Keratinocyte (primary cell): ENCODE measurements at regions not wholly inside any gene's neighbourhood (a gene's known extent, or its start where the extent isn't known, plus 50 kb on each side); places are given as distances from the start of the nearest gene placed in this dataset.

ENCODE experiments used
- DNase-seq: peaks from one replicate; pipeline ENCODE4 v3.0.0-alpha.2; 2011; ENCODE audit warnings: low read depth, missing footprints, low spot score
- FAIRE-seq: peaks from 2 replicates; lab custom pipeline; 2011; peaks lifted over from hg19 to GRCh38; lab: Jason Lieb, UNC
- H2AFZ ChIP-seq: 2 replicates; pipeline ENCODE4 v1.6.0; 2012; ENCODE audit warnings: low read length, control low read depth, inconsistent platforms; ENCODE audit not compliant: control insufficient read depth
- H3K27ac ChIP-seq: 2 replicates; pipeline ENCODE4 v1.5.1; 2011; ENCODE audit warnings: low read length; ENCODE audit not compliant: control insufficient read depth, insufficient read depth
- H3K27me3 ChIP-seq: 3 replicates; pipeline ENCODE4 v1.6.0; 2011; ENCODE audit warnings: low read length; ENCODE audit not compliant: control insufficient read depth, insufficient read depth; ENCODE audit errors: extremely low read depth
- H3K36me3 ChIP-seq, 2 experiments: 2 replicates in 1 of 2; 3 replicates in 1 of 2; pipeline ENCODE4 v1.5.1; 2011; ENCODE audit warnings: low read length in 2 of 2, mild to moderate bottlenecking in 1 of 2; ENCODE audit not compliant: control insufficient read depth in 2 of 2, insufficient read depth in 2 of 2; ENCODE audit errors: extremely low read depth in 1 of 2
- H3K4me1 ChIP-seq: 3 replicates; pipeline ENCODE4 v1.5.1; 2011; ENCODE audit warnings: low read length; ENCODE audit not compliant: control insufficient read depth, insufficient read depth; ENCODE audit errors: extremely low read depth
- H3K4me2 ChIP-seq: 3 replicates; pipeline ENCODE4 v1.6.0; 2011; ENCODE audit warnings: low read depth, low read length; ENCODE audit not compliant: control insufficient read depth, insufficient read depth; ENCODE audit errors: extremely low read depth
- H3K4me3 ChIP-seq, 3 experiments: fragments of 200-600 bp in 1 of 3; sonication (generic) in 1 of 3; 2 replicates in 2 of 3; 3 replicates in 1 of 3; pipeline ENCODE4 v1.5.1; 2011 to 2016; ENCODE audit warnings: low read length in 3 of 3, mild to moderate bottlenecking in 3 of 3, control low read depth in 2 of 3, inconsistent platforms in 1 of 3, low read depth in 1 of 3, mixed read lengths in 1 of 3, mixed run types in 1 of 3, moderate library complexity in 1 of 3; ENCODE audit not compliant: control insufficient read depth in 2 of 3, insufficient read depth in 2 of 3; ENCODE audit errors: extremely low read depth in 1 of 3
- H3K79me2 ChIP-seq: 2 replicates; pipeline ENCODE4 v1.6.0; 2012; ENCODE audit warnings: low read length; ENCODE audit not compliant: control insufficient read depth, insufficient read depth
- H3K9ac ChIP-seq: 3 replicates; pipeline ENCODE4 v1.6.0; 2011; ENCODE audit warnings: low read length; ENCODE audit not compliant: control insufficient read depth, insufficient read depth; ENCODE audit errors: extremely low read depth
- H3K9me1 ChIP-seq: 3 replicates; pipeline ENCODE4 v1.6.0; 2011; ENCODE audit warnings: low read length; ENCODE audit not compliant: control insufficient read depth, insufficient read depth; ENCODE audit errors: extremely low read depth
- H3K9me3 ChIP-seq: 2 replicates; pipeline ENCODE4 v1.5.1; 2012; ENCODE audit warnings: low read depth, low read length; ENCODE audit not compliant: control insufficient read depth
- H4K20me1 ChIP-seq: 3 replicates; pipeline ENCODE4 v1.6.0; 2011; ENCODE audit warnings: low read length; ENCODE audit not compliant: control insufficient read depth, insufficient read depth; ENCODE audit errors: extremely low read depth
- EZH2 ChIP-seq: IDR thresholded peaks from one replicate; pipeline ENCODE4 v1.6.1; 2012; ENCODE audit warnings: inconsistent platforms, mild to moderate bottlenecking, low read length, moderate library complexity
- dilution Hi-C: fragments of 300-500 bp; cut with MboI; formaldehyde crosslinking; loops from one replicate; pipeline ENCODE4 v1.7.0; 2020; ENCODE audit warnings: low sequenced_read_pairs; ENCODE audit not compliant: extremely low pct_ligation_motif_present
- TF ChIP-seq, protein P1 (sequence below), 3 experiments: IDR thresholded peaks in 1 of 3; conservative IDR thresholded peaks in 1 of 3; optimal IDR thresholded peaks in 1 of 3; 2 replicates in 2 of 3; 3 replicates in 1 of 3; pipeline versions ENCODE3 to v1.5.1; 2011; ENCODE audit warnings: low read length in 3 of 3, mild to moderate bottlenecking in 3 of 3, moderate library complexity in 2 of 3, control low read depth in 1 of 3, inconsistent platforms in 1 of 3; ENCODE audit not compliant: insufficient read depth in 2 of 3; ENCODE audit errors: extremely low read depth in 1 of 3

DNA sequence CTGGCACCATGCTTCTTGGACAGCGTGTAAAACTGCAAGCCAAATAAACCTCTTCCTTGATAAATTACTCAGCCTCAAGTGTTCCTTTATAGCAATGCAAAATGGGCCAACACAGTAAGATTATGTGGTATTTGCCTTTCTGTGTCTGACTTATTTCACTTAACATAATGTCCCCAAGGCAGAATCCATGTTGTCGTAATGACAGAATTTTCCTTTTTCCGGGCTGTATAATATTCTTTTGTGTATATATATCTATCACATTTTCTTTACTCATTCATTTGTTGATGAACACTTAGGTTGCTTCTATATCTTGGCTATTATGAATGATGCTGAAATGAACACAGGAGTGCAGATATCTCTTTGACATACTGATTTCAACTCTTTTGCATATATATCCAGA lies 209.1 kb upstream of the PTER start:
- H3K79me2 ChIP-seq, result no peaks in the 10 kb centered on the region
- no peak overlapping the region for H3K9ac ChIP-seq
- DNase-seq (no peak), FAIRE-seq (no peak)
- no peaks in the 10 kb centered on the region for H3K27me3 ChIP-seq
- dilution Hi-C loops, result no loop called here
- no peaks in the 10 kb centered on the region for H3K9me1 ChIP-seq
- H4K20me1 ChIP-seq, result no peaks in the 10 kb centered on the region
- H3K4me2 ChIP-seq, result no peak overlapping the region
- TF ChIP-seq, protein P1, sequence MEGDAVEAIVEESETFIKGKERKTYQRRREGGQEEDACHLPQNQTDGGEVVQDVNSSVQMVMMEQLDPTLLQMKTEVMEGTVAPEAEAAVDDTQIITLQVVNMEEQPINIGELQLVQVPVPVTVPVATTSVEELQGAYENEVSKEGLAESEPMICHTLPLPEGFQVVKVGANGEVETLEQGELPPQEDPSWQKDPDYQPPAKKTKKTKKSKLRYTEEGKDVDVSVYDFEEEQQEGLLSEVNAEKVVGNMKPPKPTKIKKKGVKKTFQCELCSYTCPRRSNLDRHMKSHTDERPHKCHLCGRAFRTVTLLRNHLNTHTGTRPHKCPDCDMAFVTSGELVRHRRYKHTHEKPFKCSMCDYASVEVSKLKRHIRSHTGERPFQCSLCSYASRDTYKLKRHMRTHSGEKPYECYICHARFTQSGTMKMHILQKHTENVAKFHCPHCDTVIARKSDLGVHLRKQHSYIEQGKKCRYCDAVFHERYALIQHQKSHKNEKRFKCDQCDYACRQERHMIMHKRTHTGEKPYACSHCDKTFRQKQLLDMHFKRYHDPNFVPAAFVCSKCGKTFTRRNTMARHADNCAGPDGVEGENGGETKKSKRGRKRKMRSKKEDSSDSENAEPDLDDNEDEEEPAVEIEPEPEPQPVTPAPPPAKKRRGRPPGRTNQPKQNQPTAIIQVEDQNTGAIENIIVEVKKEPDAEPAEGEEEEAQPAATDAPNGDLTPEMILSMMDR (optimal IDR thresholded peaks at IDR 0.05 in 1 of 3, IDR thresholded peaks at IDR 0.05 in 1 of 3, conservative IDR thresholded peaks at IDR 0.05 in 1 of 3; ENCODE audit: extremely low read depth in 1 of 3, insufficient read depth in 2 of 3, low read length in 3 of 3), result no peak
- no peak for TF ChIP-seq EZH2
- H3K9me3 ChIP-seq, result peaks cover 3% of the 10 kb centered on the region
- no peak overlapping the region for H3K4me3 ChIP-seq
- no peak overlapping the region for H2AFZ ChIP-seq
- H3K4me1 ChIP-seq, result no peaks in the 10 kb centered on the region
- no peaks in the 10 kb centered on the region for H3K36me3 ChIP-seq
- H3K27ac ChIP-seq, result no peak overlapping the region

DNA sequence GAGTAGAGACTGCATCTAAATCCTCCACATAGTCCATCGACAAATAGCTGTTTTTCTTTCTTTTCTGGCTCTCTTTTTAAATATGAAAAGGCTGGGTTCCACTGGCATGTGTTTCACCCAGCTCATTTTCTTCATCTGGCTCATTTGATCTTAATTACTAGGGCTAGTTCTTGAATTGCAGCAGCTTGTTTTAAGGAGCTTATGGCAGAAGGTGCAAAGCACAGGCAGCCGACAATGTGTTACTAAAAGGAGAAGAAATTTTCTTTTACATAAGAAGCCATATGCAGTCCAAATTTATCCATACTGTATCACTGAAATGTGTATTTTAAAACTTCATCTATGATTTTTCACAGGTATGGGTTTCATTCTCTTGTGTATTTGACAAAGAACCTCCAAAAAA lies 205.6 kb upstream of the PTER start:
- Histone ChIP-seq H3K4me3 (no peak overlapping the region), H3K27ac (no peak overlapping the region), H2AFZ (no peak overlapping the region), H3K79me2 (no peaks in the 10 kb centered on the region), H3K4me2 (no peak overlapping the region), H3K4me1 (no peaks in the 10 kb centered on the region), H3K27me3 (no peaks in the 10 kb centered on the region), H3K9me3 (peaks cover 3% of the 10 kb centered on the region), H4K20me1 (no peaks in the 10 kb centered on the region), H3K36me3 (no peaks in the 10 kb centered on the region), H3K9me1 (no peaks in the 10 kb centered on the region), H3K9ac (no peak overlapping the region)
- dilution Hi-C loops, result no loop called here
- DNase-seq, result no peak
- no peak for FAIRE-seq
- TF ChIP-seq, protein P1 (optimal IDR thresholded peaks at IDR 0.05 in 1 of 3, IDR thresholded peaks at IDR 0.05 in 1 of 3, conservative IDR thresholded peaks at IDR 0.05 in 1 of 3; ENCODE audit: extremely low read depth in 1 of 3, insufficient read depth in 2 of 3, low read length in 3 of 3), result no peak
- TF ChIP-seq EZH2, result no peak
